ENCODE measurements at regions not wholly inside any gene's neighbourhood (a gene's known extent, or its start where the extent isn't known, plus 50 kb on each side); places are given as distances from the start of the nearest gene placed in this dataset.

GRCh38 chr15:92831336-92831654 is 68.8 kb upstream of the CHD2 start:
- TF ChIP-seq MAX (IDR thresholded peaks at IDR 0.05; ENCODE audit: insufficient read depth, insufficient read length) = no peak
- TF ChIP-seq, protein P1, sequence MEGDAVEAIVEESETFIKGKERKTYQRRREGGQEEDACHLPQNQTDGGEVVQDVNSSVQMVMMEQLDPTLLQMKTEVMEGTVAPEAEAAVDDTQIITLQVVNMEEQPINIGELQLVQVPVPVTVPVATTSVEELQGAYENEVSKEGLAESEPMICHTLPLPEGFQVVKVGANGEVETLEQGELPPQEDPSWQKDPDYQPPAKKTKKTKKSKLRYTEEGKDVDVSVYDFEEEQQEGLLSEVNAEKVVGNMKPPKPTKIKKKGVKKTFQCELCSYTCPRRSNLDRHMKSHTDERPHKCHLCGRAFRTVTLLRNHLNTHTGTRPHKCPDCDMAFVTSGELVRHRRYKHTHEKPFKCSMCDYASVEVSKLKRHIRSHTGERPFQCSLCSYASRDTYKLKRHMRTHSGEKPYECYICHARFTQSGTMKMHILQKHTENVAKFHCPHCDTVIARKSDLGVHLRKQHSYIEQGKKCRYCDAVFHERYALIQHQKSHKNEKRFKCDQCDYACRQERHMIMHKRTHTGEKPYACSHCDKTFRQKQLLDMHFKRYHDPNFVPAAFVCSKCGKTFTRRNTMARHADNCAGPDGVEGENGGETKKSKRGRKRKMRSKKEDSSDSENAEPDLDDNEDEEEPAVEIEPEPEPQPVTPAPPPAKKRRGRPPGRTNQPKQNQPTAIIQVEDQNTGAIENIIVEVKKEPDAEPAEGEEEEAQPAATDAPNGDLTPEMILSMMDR (IDR thresholded peaks at IDR 0.05; ENCODE audit: extremely low read depth in 1 of 2, insufficient read depth in 1 of 2, low read depth in 1 of 2, low read length in 2 of 2) = no peak
- no peak for TF ChIP-seq POLR2A (IDR thresholded peaks at IDR 0.05; ENCODE audit: low read depth, low read length)
- TF ChIP-seq JUN (IDR thresholded peaks at IDR 0.05; ENCODE audit: borderline replicate concordance, insufficient read depth, insufficient read length, low read depth) = no peak
- no peak for TF ChIP-seq MYC (IDR thresholded peaks at IDR 0.05; ENCODE audit: low read depth, low read length)
- no peak for TF ChIP-seq POLR2AphosphoS5 (IDR thresholded peaks at IDR 0.05; ENCODE audit: insufficient read depth, low read depth, low read length)
- TF ChIP-seq EZH2 (IDR thresholded peaks at IDR 0.05; ENCODE audit: borderline replicate concordance, low read depth, low read length, severe bottlenecking) = no peak
- TF ChIP-seq GATA2 (IDR thresholded peaks at IDR 0.05; ENCODE audit: insufficient read depth, insufficient read length, low read depth, low read length) = no peak
- TF ChIP-seq FOS (IDR thresholded peaks at IDR 0.05; ENCODE audit: borderline replicate concordance, insufficient read depth, low read length) = no peak
